ENCODE measurements at regions not wholly inside any gene's neighbourhood (a gene's known extent, or its start where the extent isn't known, plus 50 kb on each side); places are given as distances from the start of the nearest gene placed in this dataset.

DNA sequence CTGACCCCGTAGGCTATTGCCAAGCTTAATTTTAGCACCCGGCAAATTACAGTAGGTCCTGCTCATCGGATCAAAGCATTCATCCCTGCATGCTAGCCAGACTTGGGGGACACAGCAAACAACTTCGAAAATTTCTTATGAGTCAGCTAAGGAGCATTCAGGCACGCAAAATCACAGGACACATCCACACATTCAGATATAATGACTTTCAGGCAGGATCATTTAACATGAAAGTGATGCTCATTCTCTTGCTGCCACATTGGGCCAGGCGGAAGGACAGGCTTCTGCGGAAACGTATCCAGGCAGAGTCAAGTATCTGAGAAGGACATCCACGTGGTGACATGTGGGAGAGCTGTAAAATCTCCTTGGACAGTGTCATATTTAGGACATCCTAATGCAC is 474.0 kb upstream of the NRP1 start:
- no peak for DNase-seq

DNA sequence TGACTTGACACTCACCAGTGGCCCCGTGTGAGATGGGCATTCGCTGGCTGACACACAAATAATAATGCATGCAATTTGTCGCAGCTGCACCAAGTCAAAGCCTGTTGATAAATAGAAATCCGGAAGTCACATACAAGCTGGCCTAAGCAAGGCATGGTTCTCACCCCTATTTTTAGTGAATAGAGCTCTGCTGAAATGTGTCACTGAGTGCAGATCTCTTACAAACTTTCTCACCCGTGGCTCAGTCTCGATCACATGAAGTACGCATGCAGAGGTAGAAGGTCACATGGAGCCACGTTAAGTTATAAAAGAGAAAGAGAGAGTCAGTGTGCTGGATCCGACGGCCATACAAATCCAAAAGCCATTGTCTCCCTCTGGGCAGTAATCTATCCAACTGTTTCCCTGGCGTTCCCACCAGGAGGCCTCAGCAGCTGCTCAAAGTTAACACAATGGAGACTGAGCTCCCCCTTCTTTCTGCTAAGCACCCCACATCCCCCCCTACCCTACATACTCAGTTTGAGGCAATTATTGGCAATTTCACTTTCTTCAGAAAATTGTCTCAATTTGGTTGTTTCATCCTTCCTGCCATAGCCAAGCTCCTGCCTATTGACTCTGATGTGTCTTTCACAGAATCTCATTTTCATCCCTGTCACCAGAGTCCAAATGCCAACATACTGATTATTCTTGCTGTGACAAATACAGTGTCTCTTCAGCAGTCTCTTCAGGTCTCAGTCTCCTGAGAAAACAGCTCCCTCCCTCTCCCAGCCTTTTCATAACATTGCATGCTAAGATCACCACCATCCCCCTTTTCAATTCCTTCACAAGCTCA is 473.3 kb upstream of the NRP1 start:
- no peak for DNase-seq

DNA sequence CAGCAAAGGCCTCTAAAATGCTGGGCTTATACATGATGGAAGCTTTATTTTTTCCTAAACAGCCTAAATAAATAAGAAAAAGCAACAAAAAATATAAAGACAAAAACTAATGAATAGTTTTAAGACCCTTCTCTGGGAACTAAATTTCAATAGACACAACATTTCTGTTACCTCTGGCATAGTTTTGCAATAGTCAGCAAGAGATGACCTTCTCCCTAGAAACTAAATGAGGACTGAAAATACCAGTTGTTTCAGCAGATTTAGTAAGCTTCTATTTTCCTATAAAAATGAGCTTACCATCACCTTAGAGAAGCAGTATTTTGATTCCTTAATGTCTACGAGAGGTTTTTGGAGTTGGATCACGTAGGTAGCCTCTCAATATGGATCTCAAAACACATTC is 471.4 kb upstream of the NRP1 start:
- no peak for DNase-seq

DNA sequence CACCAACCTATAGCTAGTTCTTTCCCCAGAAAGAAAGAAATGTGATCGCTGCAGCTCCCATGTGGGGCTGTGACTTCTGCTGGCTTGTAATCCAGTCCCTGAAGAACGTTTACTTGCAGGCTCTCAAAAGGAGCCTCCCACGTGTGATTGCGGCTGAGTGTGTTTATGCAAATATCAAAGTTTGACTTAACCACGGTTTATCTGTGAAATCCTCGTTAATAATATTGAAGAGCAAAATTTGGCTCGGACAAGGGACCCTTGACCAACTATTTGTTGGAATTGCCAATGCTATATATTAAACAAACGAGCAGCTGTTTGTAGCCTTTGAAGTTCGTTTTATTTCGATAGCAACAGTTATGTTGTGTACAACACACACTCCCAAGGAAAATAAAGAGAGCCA is 470.1 kb upstream of the NRP1 start:
- no peak for DNase-seq

DNA sequence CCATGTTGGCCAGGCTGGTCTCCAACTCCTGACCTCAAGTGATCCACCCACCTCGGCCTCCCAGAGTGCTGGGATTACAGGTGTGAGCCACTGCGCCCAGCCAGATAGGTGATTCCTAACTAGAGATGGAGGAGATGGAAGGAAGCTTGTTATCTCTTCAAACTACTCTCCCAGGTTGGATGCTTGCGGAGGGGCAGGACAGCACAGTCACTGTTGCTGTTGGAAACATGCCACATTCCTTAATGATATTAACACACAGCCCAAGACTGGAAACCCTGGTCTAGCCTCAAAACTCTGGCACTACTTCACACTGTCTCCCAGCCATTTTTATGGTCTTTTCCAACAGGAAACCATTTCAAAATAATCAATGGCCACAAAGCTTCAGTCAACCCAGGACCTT is 468.8 kb upstream of the NRP1 start:
- no peak for DNase-seq

DNA sequence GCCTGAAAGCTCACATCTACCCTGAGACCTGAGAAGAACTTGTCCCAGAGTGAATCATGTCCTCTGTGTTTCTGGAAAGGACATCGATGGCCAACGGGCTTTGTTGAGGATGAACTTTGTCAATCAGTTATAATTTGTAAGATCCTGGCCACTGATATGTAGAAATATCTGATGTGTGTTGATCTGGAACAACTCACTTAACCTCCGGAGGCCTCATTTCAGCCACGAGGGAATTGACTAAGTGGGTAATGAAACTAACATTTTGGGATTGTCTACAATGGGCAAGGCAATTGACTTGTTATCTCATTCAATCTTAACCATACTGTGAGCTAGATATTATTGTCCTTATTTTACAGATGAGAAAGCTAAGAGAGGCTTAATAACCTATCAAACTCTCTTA is 468.1 kb upstream of the NRP1 start:
- no peak for DNase-seq

DNA sequence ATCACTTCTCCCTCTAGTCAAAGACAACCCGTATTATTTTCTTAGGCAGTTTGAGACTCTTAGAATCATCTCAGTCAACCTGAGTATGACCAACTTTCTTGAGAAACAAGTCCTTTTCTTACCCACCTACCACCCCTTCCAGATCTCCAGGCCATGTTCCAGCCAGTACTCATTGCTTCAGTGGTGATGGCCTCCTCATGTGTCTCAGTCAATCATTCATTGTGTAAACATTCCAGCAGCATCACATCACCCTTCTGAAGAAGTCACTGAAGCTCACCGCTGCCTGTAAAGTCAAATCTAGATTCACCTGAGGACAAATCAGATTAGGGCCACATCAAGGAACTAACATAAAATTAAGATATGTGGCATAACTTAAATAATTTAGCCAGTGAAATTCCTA is 467.2 kb upstream of the NRP1 start:
- no peak for DNase-seq

DNA sequence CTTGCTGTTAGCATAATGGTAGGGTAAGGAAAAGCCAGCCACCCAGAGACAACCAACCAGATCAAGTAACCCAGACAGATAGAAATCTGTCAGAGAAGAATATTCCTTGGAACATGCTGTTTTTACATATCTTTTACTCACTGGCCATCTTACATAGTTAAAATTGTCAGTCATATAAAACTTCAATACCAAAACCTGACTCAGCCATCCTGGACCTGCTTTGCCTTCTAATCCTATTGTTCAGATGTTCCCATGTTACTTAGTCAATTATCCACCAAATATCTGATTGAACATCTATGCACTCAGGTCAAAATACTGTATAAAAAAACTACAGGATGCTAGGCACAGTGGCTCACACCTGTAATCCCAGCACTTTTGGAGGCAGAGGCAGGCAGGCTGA is 466.5 kb upstream of the NRP1 start:
- DNase-seq: no peak

DNA sequence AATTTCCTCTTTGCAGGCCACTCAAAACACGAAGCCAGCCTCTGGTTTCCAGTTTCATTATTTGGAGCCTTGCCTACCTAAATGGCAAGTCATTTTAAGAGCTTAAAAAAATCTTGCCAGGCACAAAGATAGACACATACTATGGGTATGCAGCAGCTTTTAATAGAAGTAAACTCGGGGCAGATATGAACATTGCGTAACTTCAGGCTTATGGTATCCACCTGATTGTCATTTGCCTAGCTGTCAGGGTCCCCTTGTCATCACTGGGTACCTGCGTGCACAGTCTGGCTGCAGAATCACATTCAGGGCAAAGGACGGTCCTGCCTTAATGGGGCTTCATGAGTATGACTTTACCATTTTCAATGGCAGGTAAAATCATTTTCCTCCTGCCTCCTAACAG is 466.1 kb upstream of the NRP1 start:
- no peak for DNase-seq

DNA sequence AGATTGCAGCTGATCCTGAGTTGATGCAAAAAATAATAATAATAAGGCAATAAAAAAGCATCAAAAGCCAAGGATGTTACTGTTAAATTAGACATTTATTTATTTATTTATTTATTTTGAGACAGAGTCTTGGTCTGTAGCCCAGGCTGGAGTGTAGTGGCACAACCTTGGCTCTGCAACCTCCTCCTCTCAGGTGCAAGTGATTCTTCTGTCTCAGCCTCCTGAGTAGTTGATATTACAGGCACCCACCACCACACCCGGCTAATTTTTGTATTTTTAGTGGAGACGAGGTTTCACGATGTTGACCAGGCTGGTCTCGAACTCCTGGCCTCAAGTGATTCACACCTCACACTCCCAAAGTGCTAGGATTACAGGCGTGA is 465.5 kb upstream of the NRP1 start:
- no peak for DNase-seq

DNA sequence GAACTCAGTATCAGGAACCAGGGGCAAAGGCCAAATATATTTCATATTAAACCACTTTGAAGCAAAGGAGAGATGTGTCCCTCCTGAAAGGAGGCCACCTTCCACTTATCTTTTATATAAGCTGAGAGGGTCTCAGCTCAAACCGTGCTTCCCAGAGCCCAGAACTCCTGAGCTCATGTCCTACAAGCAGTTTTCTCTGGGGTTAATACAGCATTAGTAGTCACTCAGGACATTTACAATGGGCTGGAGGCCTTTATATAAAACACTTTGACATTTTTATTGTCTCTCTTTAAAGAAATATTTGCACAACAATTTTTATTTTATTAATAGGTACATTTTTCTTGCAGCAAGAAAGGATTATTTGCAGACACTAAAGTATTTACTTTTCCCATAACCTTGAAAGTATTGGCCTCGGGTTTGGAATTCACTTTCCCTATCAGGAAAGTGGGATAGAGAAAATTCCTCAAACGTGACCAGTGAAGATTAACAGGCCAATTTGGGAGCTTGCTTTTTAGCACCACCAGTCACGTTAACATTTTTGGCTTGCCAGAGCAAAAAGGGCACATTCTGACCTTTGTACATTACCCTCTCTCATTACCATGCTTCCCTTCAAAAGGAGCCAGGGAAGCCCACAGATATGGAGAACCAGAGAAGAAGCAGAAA is 464.9 kb upstream of the NRP1 start:
- DNase-seq: no peak

DNA sequence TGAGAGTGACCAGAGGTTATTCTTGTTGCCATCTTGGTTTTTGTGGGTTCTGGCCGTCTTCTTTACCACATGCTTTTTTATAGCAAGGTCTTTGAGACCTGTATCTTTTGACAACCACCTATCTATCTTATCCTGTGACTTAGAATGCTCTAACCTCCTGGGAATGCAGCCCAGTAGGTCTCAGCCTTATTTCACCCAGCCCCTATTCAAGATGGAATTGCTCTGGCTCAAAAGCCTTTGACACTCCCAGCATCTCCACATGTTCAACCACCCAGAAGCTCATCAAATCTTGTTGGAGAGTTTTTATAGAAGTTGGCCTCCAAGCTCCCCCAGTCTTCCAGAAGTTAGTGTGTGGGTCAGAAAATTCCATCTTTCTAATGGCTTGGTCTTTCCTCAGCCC is 464.3 kb upstream of the NRP1 start:
- no peak for DNase-seq

DNA sequence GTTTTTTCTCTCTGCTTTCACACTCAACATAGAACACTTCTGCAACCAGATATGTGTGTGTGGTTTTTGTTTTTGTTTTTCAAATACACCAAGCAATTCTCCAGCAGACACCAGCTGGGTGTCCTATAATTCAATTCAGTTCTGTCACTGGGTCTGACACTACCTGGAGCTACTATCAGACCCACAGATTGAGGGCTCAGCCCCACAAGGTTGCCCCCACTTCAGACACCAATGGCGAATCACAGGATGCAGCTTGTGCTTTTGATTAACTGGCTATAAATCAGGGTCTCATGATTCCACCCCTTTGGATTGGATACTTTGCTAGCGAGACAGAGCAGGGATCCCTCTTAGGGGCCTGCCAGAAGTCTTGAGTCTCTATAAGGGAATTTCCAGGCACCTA is 462.2 kb upstream of the NRP1 start:
- no peak for DNase-seq

DNA sequence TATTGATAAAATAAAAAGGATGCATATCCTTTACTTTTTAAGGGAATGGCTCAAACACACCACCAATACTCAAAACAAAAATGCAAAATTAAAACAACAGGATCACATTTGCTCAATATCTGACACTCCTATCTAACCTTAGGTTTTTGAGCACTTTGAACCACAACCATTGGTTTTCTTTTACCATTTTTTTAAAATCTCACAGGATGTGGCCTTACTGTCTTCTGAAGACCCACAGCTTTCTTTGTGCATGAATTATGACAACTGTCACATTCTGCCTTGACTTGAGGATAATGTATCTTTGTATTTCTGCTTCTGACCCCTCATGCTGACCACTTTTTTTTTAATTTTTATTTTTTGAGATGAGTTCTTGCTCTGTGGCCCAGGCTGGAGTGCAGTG is 461.1 kb upstream of the NRP1 start:
- DNase-seq: no peak

DNA sequence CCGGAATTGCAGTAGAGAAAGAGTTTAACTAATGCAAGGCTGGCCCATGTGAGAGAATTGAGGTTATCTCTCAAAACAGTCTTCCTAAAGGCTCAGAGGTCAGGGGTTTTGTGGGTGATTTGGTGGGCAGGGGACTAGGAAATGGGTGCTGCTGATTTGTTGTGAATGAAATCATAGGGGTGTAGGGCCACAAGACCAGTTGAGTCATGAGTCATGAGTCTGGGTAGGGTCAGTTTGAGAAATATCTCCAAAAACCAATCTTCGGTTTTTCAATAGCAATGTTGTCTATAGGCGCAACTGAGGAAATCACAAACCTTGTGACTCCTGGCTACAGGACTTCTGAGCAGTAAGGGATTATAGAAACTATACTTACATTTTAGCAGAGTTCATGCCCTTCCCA is 460.0 kb upstream of the NRP1 start:
- no peak for DNase-seq

DNA sequence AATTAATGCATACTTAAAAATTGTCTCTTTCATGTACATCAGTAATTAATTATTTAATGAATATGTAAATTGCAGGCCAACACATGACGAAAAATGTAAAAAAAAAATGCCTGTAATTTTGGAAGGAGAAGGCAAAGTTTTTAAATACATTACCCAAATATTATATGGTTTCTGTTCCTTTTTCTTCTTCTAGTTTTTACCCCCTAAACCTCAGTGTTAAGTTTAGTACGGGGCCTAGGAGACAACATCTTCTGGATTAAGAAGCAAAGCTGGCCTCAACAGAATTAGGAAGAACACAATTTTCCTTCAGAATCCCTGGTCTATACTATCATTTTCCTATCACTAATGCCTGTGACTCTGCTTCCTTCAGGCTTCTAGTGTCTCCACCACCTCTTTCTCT is 459.3 kb upstream of the NRP1 start:
- no peak for DNase-seq

DNA sequence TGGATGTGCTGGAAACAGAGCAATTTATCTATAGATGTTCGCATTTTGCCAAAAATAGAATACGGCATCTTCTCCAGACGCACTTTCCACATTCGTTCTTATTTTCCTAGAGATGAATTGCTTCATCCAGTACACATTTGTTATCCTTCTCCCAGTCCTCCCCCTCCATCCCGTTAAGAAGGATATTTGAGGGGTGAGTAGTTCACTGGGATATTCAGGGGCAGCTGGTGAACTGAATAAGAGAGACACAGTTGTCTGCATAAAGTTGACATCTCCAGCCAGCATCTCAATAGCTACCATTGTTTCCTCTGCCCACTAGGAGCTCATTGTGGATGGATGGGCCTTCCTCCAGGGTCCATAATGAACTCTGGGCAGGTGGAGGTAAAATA is 456.8 kb upstream of the NRP1 start:
- no peak for DNase-seq

DNA sequence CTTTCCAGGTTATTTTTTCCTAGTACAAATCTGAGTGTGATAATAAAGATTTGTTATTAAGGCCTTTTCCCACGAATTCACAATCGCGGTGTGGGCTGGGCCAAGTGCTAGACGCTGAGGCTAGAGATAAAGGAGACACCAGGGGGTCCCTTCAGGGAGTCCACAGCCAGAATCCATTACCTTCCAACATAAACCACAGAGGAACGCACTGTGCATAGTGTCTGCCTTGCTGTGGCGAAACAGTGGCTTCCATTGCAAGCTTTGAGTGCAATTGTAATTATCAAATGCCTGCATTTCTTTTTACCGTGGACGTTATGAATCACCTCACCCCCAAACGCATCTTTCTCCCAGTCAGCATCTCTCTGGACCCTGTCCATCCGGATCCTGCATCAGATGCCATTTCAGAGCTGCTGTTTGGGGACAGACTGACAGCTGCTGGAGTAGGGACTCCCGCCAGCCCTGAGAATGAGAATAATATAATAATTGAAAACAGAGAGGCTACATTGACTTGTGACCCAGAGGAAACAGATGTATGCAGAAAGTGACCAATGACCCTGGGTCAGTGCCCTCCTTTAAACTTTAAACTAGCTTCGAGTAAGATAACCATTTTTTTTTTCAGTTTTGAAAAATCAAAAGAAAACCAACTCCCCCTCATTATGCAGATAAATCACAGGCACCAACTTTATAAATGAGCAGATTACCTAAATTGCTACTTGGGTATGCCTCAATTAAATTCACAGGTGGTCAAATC is 456.2 kb upstream of the NRP1 start:
- no peak for DNase-seq

DNA sequence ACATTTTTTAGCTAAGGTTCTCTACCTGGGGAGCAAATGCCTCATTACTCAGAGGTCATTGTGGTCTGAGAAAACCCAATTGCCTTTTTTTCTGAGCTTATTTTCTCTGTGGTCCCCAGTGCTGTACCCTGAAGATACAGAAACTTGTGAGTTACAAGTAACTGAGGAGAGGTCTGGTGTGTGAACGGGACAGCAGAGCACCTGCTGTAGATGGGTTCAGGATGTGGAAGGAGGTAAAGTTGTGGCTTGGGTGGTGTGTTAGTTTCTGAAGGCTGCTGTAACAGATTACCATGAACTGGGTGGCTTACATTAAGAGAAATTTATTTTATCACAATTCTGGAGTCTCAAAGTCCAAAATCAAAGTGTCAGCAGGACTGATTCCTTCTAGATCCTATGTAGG is 449.1 kb upstream of the NRP1 start:
- no peak for DNase-seq

DNA sequence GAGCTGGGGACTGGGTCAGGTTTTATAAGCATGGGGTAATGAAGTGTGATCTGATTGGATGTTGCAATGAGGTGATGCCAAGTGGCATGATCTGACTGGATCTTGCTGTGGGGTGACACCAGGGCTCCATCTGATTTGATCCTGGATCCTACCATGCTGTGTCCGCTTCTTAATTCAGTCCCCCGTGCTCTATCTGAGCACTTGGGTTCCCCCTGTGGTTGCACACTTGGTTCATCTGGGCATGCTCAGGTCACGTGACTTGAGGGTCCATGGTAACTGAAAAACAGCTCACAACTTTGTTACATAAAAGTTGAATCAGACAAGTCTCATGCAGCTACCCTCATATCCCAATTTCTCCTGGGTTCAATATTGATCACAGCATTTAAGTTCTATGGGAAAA is 448.6 kb upstream of the NRP1 start:
- DNase-seq: no peak

DNA sequence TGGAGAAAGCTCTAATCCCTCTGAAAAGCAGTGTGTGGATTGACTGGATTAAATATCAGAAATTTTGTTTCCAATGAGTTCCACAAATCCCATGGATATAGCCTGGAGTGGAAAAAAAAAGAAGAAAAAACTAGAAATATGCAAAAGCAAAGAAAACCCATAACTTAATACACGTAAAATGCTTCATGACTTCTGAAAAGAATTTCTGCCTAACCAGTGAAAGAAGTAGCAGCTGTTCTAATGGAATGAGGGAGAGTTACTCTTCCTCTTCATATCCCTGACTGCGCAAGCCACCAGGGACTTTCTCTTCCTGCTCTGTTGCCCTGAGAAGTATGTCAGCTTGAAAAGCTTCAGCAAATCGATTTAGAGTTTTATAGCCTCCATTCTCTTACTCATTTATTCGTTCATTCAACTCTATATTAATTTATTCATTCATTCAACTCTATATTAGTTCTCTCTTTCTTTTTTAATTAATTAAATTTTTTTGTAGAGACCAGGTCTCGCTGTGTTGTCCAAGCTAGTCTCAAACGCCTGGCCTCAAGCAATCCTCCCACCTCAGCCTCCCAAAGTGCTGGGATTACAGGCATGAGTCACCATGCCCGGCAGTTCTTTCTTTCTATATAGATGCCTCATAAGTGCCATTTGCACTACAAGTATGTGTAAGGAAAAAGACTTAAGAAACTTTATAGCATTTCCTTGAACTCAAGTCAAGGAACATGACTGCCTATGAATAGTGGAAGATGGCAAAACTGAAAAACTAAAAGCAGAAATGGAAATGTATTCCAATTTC is 447.3 kb upstream of the NRP1 start:
- DNase-seq: peak; percentile 45

DNA sequence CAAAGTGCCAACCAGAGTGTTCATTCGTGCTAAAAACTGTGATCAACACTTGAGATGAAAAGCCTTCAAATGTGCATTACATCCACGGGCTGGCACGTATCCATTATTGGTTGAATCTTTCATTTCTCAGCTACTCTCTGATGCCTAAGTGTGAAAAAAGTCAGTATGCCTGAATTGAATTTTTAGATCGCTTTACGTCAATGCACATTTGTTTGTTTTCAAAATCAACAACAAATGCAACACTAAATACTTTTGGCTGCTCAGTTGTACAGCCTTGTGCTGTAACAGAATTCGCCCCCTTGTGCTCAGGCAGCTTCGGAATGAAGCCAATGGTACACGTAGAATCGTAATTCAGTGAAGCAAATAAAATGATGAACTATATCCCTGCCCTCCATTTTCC is 446.5 kb upstream of the NRP1 start:
- DNase-seq: no peak

DNA sequence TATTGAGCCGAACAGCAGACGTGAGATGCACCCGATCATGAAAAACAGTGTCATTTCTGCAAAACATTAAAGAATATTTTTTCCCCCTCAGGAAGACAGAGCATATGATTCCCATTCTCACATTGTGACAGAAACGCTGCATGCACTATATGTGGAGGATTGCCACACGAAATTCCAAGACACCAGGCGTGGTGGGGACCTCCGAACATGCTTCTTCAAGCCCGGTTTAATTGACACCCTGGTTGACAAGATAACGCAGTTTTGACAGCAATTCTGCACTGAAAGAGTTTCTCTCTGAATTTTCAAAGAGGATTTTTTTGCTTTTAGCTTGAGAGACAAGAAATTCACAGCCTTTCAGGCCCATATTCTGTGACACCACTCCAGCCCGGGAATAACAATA is 442.8 kb upstream of the NRP1 start:
- DNase-seq: no peak
